HCT116 (cell line): ENCODE measurements at regions not wholly inside any gene's neighbourhood (a gene's known extent, or its start where the extent isn't known, plus 50 kb on each side); places are given as distances from the start of the nearest gene placed in this dataset.

Source experiments
- EZH2phosphoT487 ChIP-seq: fragments of 200-600 bp; IDR thresholded peaks from 2 replicates; pipeline ENCODE4 v1.6.1; 2018; ENCODE audit warnings: antibody characterized with exemption, borderline replicate concordance
- POLR2A ChIP-seq: IDR thresholded peaks from 2 replicates; pipeline ENCODE4 v1.7.0; 2011; ENCODE audit warnings: borderline replicate concordance; ENCODE audit not compliant: insufficient read depth, insufficient read length; ENCODE audit errors: extremely low read depth
- SRF ChIP-seq: IDR thresholded peaks from 2 replicates; pipeline ENCODE4 v1.6.1; 2012; ENCODE audit warnings: low read depth
- TCF7L2 ChIP-seq: IDR thresholded peaks from 2 replicates; pipeline ENCODE4 v1.7.0; 2011; ENCODE audit warnings: borderline replicate concordance, inconsistent platforms; ENCODE audit not compliant: insufficient read depth, insufficient read length; ENCODE audit errors: extremely low read depth
- YY1 ChIP-seq: IDR thresholded peaks from 2 replicates; pipeline ENCODE4 v1.6.1; 2011; ENCODE audit warnings: low read length, low read depth, moderate library complexity, mild to moderate bottlenecking; ENCODE audit not compliant: insufficient replicate concordance; ENCODE audit errors: extremely low read depth
- ZNF274 ChIP-seq: fragments of 200-500 bp; sonication (Bioruptor generic); IDR thresholded peaks from 2 replicates; pipeline ENCODE4 v1.6.1; 2014; ENCODE audit warnings: mild to moderate bottlenecking, low read depth, low read length, inconsistent platforms
- TF ChIP-seq, protein P1 (sequence below), 3 experiments: fragments of 200-600 bp in 1 of 3; sonication (generic) in 1 of 3; IDR thresholded peaks in 2 of 3; conservative IDR thresholded peaks in 1 of 3; 2 replicates each; pipeline ENCODE4 v1.5.1; 2012 to 2017; ENCODE audit warnings: low read depth in 2 of 3, low read length in 2 of 3, antibody characterized with exemption in 1 of 3, borderline replicate concordance in 1 of 3, control low read depth in 1 of 3, mild to moderate bottlenecking in 1 of 3, mixed read lengths in 1 of 3, mixed run types in 1 of 3, moderate library complexity in 1 of 3; ENCODE audit not compliant: insufficient read depth in 1 of 3
- TF ChIP-seq, protein P2 (sequence below): IDR thresholded peaks from 2 replicates; pipeline ENCODE4 v1.6.1; 2012

- TF ChIP-seq, protein P1, sequence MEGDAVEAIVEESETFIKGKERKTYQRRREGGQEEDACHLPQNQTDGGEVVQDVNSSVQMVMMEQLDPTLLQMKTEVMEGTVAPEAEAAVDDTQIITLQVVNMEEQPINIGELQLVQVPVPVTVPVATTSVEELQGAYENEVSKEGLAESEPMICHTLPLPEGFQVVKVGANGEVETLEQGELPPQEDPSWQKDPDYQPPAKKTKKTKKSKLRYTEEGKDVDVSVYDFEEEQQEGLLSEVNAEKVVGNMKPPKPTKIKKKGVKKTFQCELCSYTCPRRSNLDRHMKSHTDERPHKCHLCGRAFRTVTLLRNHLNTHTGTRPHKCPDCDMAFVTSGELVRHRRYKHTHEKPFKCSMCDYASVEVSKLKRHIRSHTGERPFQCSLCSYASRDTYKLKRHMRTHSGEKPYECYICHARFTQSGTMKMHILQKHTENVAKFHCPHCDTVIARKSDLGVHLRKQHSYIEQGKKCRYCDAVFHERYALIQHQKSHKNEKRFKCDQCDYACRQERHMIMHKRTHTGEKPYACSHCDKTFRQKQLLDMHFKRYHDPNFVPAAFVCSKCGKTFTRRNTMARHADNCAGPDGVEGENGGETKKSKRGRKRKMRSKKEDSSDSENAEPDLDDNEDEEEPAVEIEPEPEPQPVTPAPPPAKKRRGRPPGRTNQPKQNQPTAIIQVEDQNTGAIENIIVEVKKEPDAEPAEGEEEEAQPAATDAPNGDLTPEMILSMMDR (IDR thresholded peaks at IDR 0.05 in 2 of 3, conservative IDR thresholded peaks at IDR 0.05 in 1 of 3; ENCODE audit: borderline replicate concordance in 1 of 3, insufficient read depth in 1 of 3, low read depth in 2 of 3, low read length in 2 of 3) = no peak
- no peak for TF ChIP-seq TCF7L2
- no peak for TF ChIP-seq YY1
- TF ChIP-seq POLR2A = no peak
- TF ChIP-seq SRF = no peak
- no peak for TF ChIP-seq EZH2phosphoT487
- TF ChIP-seq, protein P2, sequence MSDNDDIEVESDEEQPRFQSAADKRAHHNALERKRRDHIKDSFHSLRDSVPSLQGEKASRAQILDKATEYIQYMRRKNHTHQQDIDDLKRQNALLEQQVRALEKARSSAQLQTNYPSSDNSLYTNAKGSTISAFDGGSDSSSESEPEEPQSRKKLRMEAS = no peak
- no peak for TF ChIP-seq ZNF274
Measured at GRCh38 chr1:112267929-112268328, 128.1 kb upstream of the CTTNBP2NL start.
